ENCODE measurements at regions not wholly inside any gene's neighbourhood (a gene's known extent, or its start where the extent isn't known, plus 50 kb on each side); places are given as distances from the start of the nearest gene placed in this dataset.
"Not testable (repeated sequence)": the region's sequence is repeated elsewhere in the genome, so short reads cannot be mapped to it uniquely, and the experiment has no call there.

- 64 to 76% (median 67%) methylated on average over 3 of the region's 3 CpGs for WGBS, 3 donors
- Histone ChIP-seq H3K9me3 (peaks cover 0 to 4% of the 10 kb centered on the region in 2 donors), H3K27me3 (no peaks in the 10 kb centered on the region), H3K4me3 (no peak overlapping the region), H3K36me3 (no peaks in the 10 kb centered on the region), H3K4me1 (ENCODE audit: insufficient read depth) (peaks cover 5% of the 10 kb centered on the region), H3K27ac (no peak overlapping the region)
- TF ChIP-seq CTCF (IDR thresholded peaks at IDR 0.05): no peak
- TF ChIP-seq POLR2A (IDR thresholded peaks at IDR 0.05): no peak
- no peak for TF ChIP-seq EP300 (IDR thresholded peaks at IDR 0.05)
- intact Hi-C loops (cut with DNase I): loop anchor here in 1 of 4 donors (10.0 kb wide), 1 partner anchor 340 kb away; the partner anchor contains the start of gene RP9
- DNase-seq: no peak
Measured at GRCh38 chr7:32765185-32765584, 126.4 kb downstream of the KBTBD2 start.

GRCh38 chr7:32762925-32763293, 128.7 kb downstream of the KBTBD2 start:
- Histone ChIP-seq H3K4me3 (no peak overlapping the region), H3K36me3 (no peaks in the 10 kb centered on the region), H3K9me3 (no peaks in the 10 kb centered on the region), H3K27me3 (no peaks in the 10 kb centered on the region), H3K4me1 (ENCODE audit: insufficient read depth) (peaks cover 5% of the 10 kb centered on the region), H3K27ac (no peak overlapping the region)
- no peak for DNase-seq
- intact Hi-C loops (cut with DNase I): loop anchor here in 1 of 4 donors (10.0 kb wide), 1 partner anchor 342 kb away; the partner anchor contains the start of gene RP9
- TF ChIP-seq POLR2A (IDR thresholded peaks at IDR 0.05): no peak
- no peak for TF ChIP-seq EP300 (IDR thresholded peaks at IDR 0.05)
- no peak for TF ChIP-seq CTCF (IDR thresholded peaks at IDR 0.05)
- WGBS, 3 donors: 48 to 67% (median 60%) methylated on average over 23 of the region's 23 CpGs

GRCh38 chr7:32762206-32762924, 129.2 kb downstream of the KBTBD2 start:
- not testable (repeated sequence) for H3K36me3 ChIP-seq; H3K4me1 ChIP-seq (ENCODE audit: insufficient read depth); H3K27ac ChIP-seq; H3K27me3 ChIP-seq; H3K4me3 ChIP-seq; DNase-seq; H3K9me3 ChIP-seq
- 24 to 32% (median 29%) methylated on average over 29 of the region's 29 CpGs for WGBS, 3 donors
- intact Hi-C loops (cut with DNase I): loop anchor here in 1 of 4 donors (10.0 kb wide), 1 partner anchor 342 kb away; the partner anchor contains the start of gene RP9

- Histone ChIP-seq H3K27ac (no peak overlapping the region), H3K9me3 (no peaks in the 10 kb centered on the region), H3K4me1 (ENCODE audit: insufficient read depth) (peaks cover 5% of the 10 kb centered on the region), H3K4me3 (no peak overlapping the region), H3K36me3 (no peaks in the 10 kb centered on the region), H3K27me3 (no peaks in the 10 kb centered on the region)
- WGBS, 3 donors: 22 to 41% (median 32%) methylated on average over 39 to 46 of the region's 46 CpGs
- intact Hi-C loops (cut with DNase I): loop anchor here in 1 of 4 donors (10.0 kb wide), 1 partner anchor 343 kb away; the partner anchor contains the start of gene RP9
- DNase-seq: no peak
- TF ChIP-seq POLR2A (IDR thresholded peaks at IDR 0.05) (no peak), CTCF (IDR thresholded peaks at IDR 0.05) (no peak), EP300 (IDR thresholded peaks at IDR 0.05) (no peak)
Measured at GRCh38 chr7:32761451-32762205, 129.9 kb downstream of the KBTBD2 start.

GRCh38 chr7:32760755-32761154, 130.8 kb downstream of the KBTBD2 start:
- H3K27me3 ChIP-seq; H3K9me3 ChIP-seq; DNase-seq; H3K4me1 ChIP-seq (ENCODE audit: insufficient read depth); H3K4me3 ChIP-seq; H3K36me3 ChIP-seq; H3K27ac ChIP-seq: not testable (repeated sequence)
- intact Hi-C loops (cut with DNase I): loop anchor here in 1 of 4 donors (10.0 kb wide), 1 partner anchor 344 kb away; the partner anchor contains the start of gene RP9
- WGBS, 3 donors: 88 to 91% (median 89%) methylated on average over 5 of the region's 5 CpGs

GRCh38 chr7:32759859-32760258, 131.7 kb downstream of the KBTBD2 start:
- not testable (repeated sequence) for H3K9me3 ChIP-seq; H3K36me3 ChIP-seq; H3K27ac ChIP-seq; H3K27me3 ChIP-seq; DNase-seq; H3K4me3 ChIP-seq; H3K4me1 ChIP-seq (ENCODE audit: insufficient read depth)
- intact Hi-C loops (cut with DNase I): loop anchor here in 1 of 4 donors (10.0 kb wide), 1 partner anchor 345 kb away; the partner anchor contains the start of gene RP9
- WGBS, 3 donors: 94 to 97% (median 95%) methylated on average over 3 of the region's 3 CpGs

GRCh38 chr7:32753872-32754271, 137.7 kb downstream of the KBTBD2 start:
- 90 to 95% (median 95%) methylated on average over 19 to 29 of the region's 29 CpGs for WGBS, 3 donors
- H3K27me3 ChIP-seq; H3K4me1 ChIP-seq (ENCODE audit: insufficient read depth): not testable (repeated sequence)

GRCh38 chr7:32748337-32748736, 143.2 kb downstream of the KBTBD2 start:
- H3K9me3 ChIP-seq; H3K27ac ChIP-seq; intact Hi-C loops (cut with DNase I); H3K27me3 ChIP-seq; H3K4me1 ChIP-seq (ENCODE audit: insufficient read depth); H3K36me3 ChIP-seq; H3K4me3 ChIP-seq; DNase-seq: not testable (repeated sequence)
- 87 to 98% (median 92%) methylated on average over 2 of the region's 2 CpGs for WGBS, 3 donors

More at GRCh38 chr7:32753872-32754271, 137.7 kb downstream of the KBTBD2 start:
- H3K36me3 ChIP-seq; H3K27ac ChIP-seq; H3K9me3 ChIP-seq; DNase-seq; intact Hi-C loops (cut with DNase I); H3K4me3 ChIP-seq: not testable (repeated sequence)
